Astrocyte of the hippocampus (primary cell): ENCODE measurements at regions not wholly inside any gene's neighbourhood (a gene's known extent, or its start where the extent isn't known, plus 50 kb on each side); places are given as distances from the start of the nearest gene placed in this dataset.
"Not testable (repeated sequence)": the region's sequence is repeated elsewhere in the genome, so short reads cannot be mapped to it uniquely, and the experiment has no call there.

ENCODE experiments used
- DNase-seq: peaks from one replicate; pipeline ENCODE4 v3.0.0; 2011; ENCODE audit warnings: low read depth, low spot score

DNA sequence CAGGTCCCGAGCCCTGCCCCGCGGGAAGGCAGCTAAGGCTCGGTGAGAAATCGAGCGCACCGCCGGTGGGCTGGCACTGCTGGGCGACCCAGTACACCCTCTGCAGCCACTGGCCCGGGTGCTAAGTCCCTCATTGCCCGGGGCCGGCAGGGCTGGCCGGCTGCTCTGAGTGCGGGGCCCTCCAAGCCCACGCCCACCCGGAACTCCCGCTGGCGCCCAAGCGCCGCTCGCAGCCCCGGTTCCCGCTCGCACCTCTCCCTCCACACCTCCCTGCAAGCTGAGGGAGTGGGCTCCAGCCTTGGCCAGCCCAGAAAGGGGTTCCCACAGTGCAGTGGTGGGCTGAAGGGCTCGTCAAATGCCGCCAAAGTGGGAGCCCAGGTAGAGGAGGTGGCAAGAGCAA lies 63.2 kb upstream of the IER3 start:
- not testable (repeated sequence) for DNase-seq

DNA sequence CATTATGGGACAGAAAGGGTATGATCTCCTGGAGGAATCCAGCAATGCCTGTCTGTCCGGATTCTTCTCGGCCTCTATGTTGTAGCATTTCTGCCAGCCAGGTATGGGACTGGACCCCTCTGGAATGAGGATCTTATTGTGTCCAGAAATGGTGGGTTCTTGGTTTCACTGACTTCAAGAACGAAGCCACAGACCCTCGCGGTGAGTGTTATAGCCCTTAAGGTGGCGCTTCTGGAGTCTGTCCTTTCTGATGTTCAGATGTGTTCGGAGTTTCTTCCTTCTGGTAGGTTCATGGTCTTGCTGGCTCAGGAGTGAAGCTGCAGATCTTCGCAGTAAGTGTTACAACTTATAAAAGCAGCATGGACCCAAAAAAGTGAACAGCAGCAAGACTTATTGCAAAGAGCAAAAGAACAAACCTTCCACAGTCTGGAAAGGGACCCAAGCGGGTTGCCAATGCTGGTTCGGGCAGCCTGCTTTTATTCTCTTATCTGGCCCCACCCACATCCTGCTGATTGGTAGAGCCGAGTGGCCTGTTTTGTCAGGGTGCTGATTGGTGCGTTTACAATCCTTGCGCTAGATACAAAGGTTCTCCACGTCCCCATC lies 62.3 kb upstream of the IER3 start:
- DNase-seq = no peak

DNA sequence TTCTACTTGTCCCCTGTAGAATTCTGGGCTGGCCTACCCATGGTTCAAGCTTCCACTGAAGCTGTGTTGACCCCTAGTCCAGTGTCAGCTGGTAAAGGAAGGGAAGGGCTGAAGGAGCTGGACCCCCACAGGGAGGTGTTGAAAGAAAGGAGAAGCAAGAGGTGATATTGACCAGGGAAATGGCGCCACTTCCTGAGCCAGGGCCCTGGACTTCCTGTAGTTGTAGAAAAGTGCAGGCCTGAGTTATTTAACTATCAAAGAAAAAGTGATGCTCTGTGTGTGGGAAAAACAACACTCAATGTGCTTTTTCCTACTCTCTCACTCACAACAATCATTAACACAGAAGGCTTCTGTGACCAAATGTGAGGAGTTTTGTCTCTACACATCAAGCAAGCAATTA lies 60.0 kb upstream of the IER3 start:
- DNase-seq = no peak

DNA sequence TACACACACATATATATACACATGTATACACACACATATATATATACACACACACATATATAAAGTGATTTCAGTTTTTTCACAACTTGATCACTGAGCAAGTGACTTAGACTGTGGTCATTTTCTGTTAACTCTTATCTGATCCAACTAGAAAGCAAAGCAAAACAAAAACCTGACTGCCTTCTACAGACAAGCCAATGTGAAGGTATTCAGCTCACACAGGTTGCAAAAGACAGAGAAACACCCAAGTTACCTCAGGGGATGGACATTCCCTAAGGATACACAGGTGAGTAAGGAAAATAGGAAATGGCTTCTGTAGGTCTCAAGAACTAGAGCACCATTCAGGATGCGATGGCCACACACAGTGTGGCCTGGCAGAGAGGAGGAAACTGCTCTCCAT lies 58.4 kb upstream of the IER3 start:
- no peak for DNase-seq

DNA sequence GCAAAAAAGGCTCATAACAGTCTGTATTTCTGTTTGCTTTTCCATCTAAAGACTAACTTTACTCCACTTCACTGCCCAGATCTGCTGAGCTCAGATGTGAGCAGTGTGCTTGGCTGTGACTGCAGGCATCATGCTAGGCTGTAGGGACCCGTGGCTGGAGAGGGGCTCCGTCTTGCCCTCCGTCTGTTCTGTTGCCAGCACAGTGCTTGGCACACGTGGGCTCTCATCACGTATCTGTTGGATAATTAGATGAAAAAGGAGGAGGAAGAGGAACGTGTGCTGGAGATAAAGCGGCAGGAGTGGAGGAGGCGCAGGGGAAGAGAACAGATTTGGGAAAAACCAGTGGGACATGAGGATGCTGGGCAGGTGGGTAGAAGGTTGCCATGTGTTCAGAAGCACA lies 57.6 kb upstream of the IER3 start:
- DNase-seq = no peak

DNA sequence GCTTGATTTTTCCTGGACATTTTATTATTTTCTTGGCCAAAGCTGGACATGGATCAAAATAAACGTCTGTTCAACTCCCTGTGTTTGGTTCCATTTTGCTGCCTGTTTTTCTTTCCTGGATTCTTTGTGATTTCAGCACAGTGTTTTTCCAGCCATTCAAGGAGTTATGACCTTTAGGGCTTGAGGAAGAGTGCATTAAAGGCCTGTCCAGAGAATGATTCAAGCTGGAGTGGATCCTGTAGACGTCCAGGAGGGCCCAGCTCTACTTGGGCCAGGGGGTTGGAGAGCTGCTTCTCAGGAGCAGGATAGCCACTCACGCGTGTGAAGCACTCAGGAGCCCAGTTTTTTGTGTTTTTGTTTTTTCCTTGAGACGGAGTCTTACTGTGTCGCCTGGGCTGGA lies 56.5 kb upstream of the IER3 start:
- DNase-seq = no peak

DNA sequence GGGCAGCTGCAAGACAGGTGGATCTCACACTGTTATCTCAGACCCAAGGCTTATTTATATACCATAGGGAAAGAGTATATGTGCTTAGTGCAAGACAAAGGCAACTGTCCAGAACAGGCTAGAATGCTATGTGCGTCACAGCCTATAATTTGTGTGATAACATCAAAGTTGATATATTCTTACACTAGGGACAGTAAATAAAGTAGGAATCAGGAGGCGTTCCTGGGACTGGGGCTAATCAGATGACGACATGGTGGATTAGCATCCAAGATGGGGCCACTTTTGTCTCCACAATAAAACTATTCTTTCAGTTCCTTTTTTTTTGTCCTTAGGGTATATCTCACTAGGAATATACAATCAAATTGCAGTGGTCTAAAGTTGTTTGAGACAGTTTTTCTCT lies 54.9 kb upstream of the IER3 start:
- DNase-seq = no peak

DNA sequence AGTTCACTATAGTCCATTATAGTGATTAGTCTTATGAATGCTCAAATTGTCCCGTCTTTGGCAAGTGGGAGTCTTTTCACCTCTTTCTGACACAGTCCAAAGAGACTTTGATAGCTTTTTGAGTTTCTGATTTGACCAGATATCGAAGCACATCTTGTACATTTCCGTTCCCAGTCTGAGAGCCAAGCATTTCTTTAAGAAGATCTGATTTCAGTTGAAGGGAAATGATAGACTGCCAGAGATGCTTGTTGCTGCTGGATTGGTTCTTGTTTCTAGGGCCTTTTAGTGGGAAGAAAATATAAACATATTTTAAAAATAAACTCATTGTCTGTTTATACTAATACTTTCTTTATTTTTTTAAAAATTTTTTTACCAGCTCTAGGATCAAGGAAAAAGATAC lies 54.1 kb upstream of the IER3 start:
- DNase-seq = no peak

DNA sequence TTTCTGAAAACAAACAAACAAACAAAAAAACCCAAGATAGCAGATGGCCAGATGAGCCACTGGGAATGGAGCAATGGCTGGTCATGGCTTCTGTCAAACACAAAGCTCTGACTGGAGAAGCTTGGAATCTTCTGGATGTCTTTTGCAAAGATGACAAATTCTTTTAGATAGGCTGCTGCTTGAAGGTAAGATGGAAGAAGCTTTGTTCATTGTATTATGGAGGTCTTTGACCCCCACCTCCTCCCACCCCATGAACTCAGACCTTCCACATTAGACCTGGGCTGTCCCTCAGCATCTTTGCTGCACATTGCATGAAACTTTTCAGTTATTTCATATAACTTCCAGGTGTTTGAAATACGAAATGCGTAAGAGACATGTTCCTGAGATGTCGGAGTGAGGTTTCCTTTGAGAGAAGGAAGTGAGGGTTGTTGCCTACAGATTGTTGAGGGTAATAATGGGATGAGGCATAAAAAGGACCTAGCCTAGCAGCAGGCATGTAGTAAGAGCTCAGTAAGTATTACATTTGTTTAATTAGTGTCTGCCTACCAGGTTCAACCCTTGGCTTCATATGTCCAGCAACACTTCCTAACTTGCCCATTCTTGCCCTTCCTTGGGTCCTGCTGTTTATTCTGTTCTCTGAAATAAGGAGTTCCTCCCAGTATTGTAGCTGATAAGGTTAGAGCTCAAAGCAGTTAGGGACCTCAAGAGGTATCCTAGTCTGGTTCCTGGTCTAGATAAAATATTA lies 51.4 kb upstream of the IER3 start:
- no peak for DNase-seq
